HCT116 (cell line): ENCODE measurements at regions not wholly inside any gene's neighbourhood (a gene's known extent, or its start where the extent isn't known, plus 50 kb on each side); places are given as distances from the start of the nearest gene placed in this dataset.

ENCODE experiments used
- ATAC-seq: fragments of 200-7000 bp; cut with Tn5 transposase; 2 replicates; pipeline ENCODE4 v1.9.1; 2020; ENCODE audit warnings: mild to moderate bottlenecking, moderate library complexity
- BruUV-seq: library from RNA; stranded (reverse); fragments of 400-500 nt; replicated peaks from 2 replicates; lab custom pipeline; 2021; lab: Mats Ljungman, UMichigan
- CTCF ChIA-PET: fragments of 300-600 bp; sonication (Branson Sonifier 250); formaldehyde crosslinking; loops from one replicate; lab custom pipeline; 2021; ENCODE audit warnings: antibody characterized with exemption; lab: Charles Lee
- POLR2A ChIA-PET: fragments of 300-600, 350-600 bp; sonication (Branson Sonifier 250); formaldehyde crosslinking; loops from one replicate; lab custom pipeline; 2021; ENCODE audit warnings: antibody characterized with exemption; lab: Charles Lee
- RAD21 ChIA-PET, 2 experiments: fragments of 300-600 bp; sonication (Branson Sonifier 250); formaldehyde crosslinking; loops; one replicate each; lab custom pipeline; 2023; ENCODE audit warnings: low total read pairs in 2 of 2; ENCODE audit not compliant: uncharacterized antibody in 2 of 2, unreplicated experiment in 2 of 2, low non-redundant PET in 1 of 2; lab: Charles Lee
- DNase-seq: peaks from one replicate; pipeline ENCODE4 v3.0.0-alpha.2; 2010; ENCODE audit warnings: low read depth, low spot score
- H2AFZ ChIP-seq: fragments of 200-600 bp; shearing (Covaris generic), sonication (generic); 2 replicates; pipeline ENCODE4 v1.6.1; 2017; ENCODE audit warnings: low read depth, mixed run types, mixed read lengths, antibody characterized with exemption, low read length; ENCODE audit not compliant: poor library complexity, severe bottlenecking
- H3K27ac ChIP-seq: 2 replicates; pipeline ENCODE4 v1.5.1; 2012; ENCODE audit warnings: low read depth, low read length
- H3K27me3 ChIP-seq: fragments of 200-600 bp; sonication (generic); 2 replicates; pipeline ENCODE4 v1.6.1; 2016; ENCODE audit warnings: mixed run types, low read length, mixed read lengths; ENCODE audit not compliant: insufficient read depth
- H3K36me3 ChIP-seq, 2 experiments: fragments of 200-500 bp in 1 of 2; fragments of 200-600 bp in 1 of 2; sonication (Bioruptor generic) in 1 of 2; sonication (generic) in 1 of 2; 2 replicates each; pipeline versions ENCODE4 v1.5.1 to v1.6.1; 2014 to 2016; ENCODE audit warnings: low read length in 2 of 2, inconsistent platforms in 1 of 2, mixed read lengths in 1 of 2, mixed run types in 1 of 2; ENCODE audit not compliant: insufficient read depth in 2 of 2, control insufficient read depth in 1 of 2
- H3K4me1 ChIP-seq, 2 experiments: fragments of 200-600 bp in 1 of 2; sonication (generic) in 1 of 2; 2 replicates each; pipeline versions ENCODE4 v1.5.1 to v1.6.1; 2012 to 2017; ENCODE audit warnings: low read length in 2 of 2, inconsistent platforms in 1 of 2, mild to moderate bottlenecking in 1 of 2, mixed read lengths in 1 of 2, mixed run types in 1 of 2, moderate library complexity in 1 of 2; ENCODE audit not compliant: insufficient read depth in 2 of 2, control insufficient read depth in 1 of 2
- H3K4me2 ChIP-seq: fragments of 200-600 bp; sonication (generic); 2 replicates; pipeline ENCODE4 v1.6.1; 2017; ENCODE audit warnings: mixed run types, low read length, mixed read lengths
- H3K4me3 ChIP-seq, 2 experiments: fragments of 200-600 bp in 1 of 2; sonication (generic) in 1 of 2; replicated peaks in 1 of 2; 2 replicates each; pipeline ENCODE4 v1.5.1; 2011 to 2016; ENCODE audit warnings: low read length in 2 of 2, control low read depth in 1 of 2, low read depth in 1 of 2, mild to moderate bottlenecking in 1 of 2, mixed read lengths in 1 of 2, mixed run types in 1 of 2
- H3K79me2 ChIP-seq: fragments of 200-600 bp; sonication (generic); 2 replicates; pipeline ENCODE4 v1.6.1; 2017; ENCODE audit warnings: mild to moderate bottlenecking, mixed run types, low read length, moderate library complexity, mixed read lengths; ENCODE audit not compliant: insufficient read depth
- H3K9ac ChIP-seq: fragments of 200-600 bp; sonication (generic); 2 replicates; pipeline ENCODE4 v1.6.1; 2016; ENCODE audit warnings: low read length, mixed read lengths
- H3K9me2 ChIP-seq: fragments of 200-600 bp; sonication (generic), shearing (Covaris generic); 2 replicates; pipeline ENCODE4 v1.6.1; 2017; ENCODE audit warnings: mixed run types, mild to moderate bottlenecking, moderate library complexity; ENCODE audit not compliant: insufficient read depth
- H3K9me3 ChIP-seq, 2 experiments: fragments of 200-500 bp in 1 of 2; fragments of 200-600 bp in 1 of 2; sonication (Bioruptor generic) in 1 of 2; sonication (generic) in 1 of 2; 2 replicates each; pipeline ENCODE4 v1.6.1; 2014 to 2017; ENCODE audit warnings: low read length in 2 of 2, mixed read lengths in 2 of 2, inconsistent platforms in 1 of 2, low read depth in 1 of 2, mild to moderate bottlenecking in 1 of 2, mixed run types in 1 of 2, moderate library complexity in 1 of 2; ENCODE audit not compliant: control insufficient read depth in 1 of 2, insufficient read depth in 1 of 2
- H4K20me1 ChIP-seq: fragments of 200-600 bp; sonication (generic), shearing (Covaris generic); 2 replicates; pipeline ENCODE4 v1.6.1; 2017; ENCODE audit warnings: mixed run types, mild to moderate bottlenecking, moderate library complexity; ENCODE audit not compliant: insufficient read depth
- CBX3 ChIP-seq: IDR thresholded peaks from 2 replicates; pipeline ENCODE4 v1.6.1; 2012; ENCODE audit warnings: low read depth
- CEBPB ChIP-seq: IDR thresholded peaks from 2 replicates; pipeline ENCODE4 v1.6.1; 2012; ENCODE audit warnings: low read depth
- EGR1 ChIP-seq: IDR thresholded peaks from 2 replicates; pipeline ENCODE4 v1.6.1; 2012; ENCODE audit warnings: low read depth
- ELF1 ChIP-seq: IDR thresholded peaks from 2 replicates; pipeline ENCODE4 v1.6.1; 2012; ENCODE audit warnings: low read depth, borderline replicate concordance
- EZH2phosphoT487 ChIP-seq: fragments of 200-600 bp; IDR thresholded peaks from 2 replicates; pipeline ENCODE4 v1.6.1; 2018; ENCODE audit warnings: antibody characterized with exemption, borderline replicate concordance
- JUND ChIP-seq: IDR thresholded peaks from 2 replicates; pipeline ENCODE4 v1.6.1; 2012
- POLR2A ChIP-seq: IDR thresholded peaks from 2 replicates; pipeline ENCODE4 v1.7.0; 2011; ENCODE audit warnings: borderline replicate concordance; ENCODE audit not compliant: insufficient read depth, insufficient read length; ENCODE audit errors: extremely low read depth
- RAD21 ChIP-seq: IDR thresholded peaks from 2 replicates; pipeline ENCODE4 v1.6.1; 2012; ENCODE audit warnings: low read depth, mild to moderate bottlenecking
- SRF ChIP-seq: IDR thresholded peaks from 2 replicates; pipeline ENCODE4 v1.6.1; 2012; ENCODE audit warnings: low read depth
- ZBTB33 ChIP-seq: IDR thresholded peaks from 2 replicates; pipeline ENCODE4 v1.6.1; 2011; ENCODE audit warnings: mild to moderate bottlenecking, low read length, moderate library complexity; ENCODE audit not compliant: insufficient replicate concordance; ENCODE audit errors: extremely low read depth
- ZFX ChIP-seq: fragments of 450-650 bp; IDR thresholded peaks from 2 replicates; pipeline ENCODE4 v1.6.1; 2017
- ZNF274 ChIP-seq: fragments of 200-500 bp; sonication (Bioruptor generic); IDR thresholded peaks from 2 replicates; pipeline ENCODE4 v1.6.1; 2014; ENCODE audit warnings: mild to moderate bottlenecking, low read depth, low read length, inconsistent platforms
- intact Hi-C: fragments of 100-400 bp; cut with micrococcal nuclease; formaldehyde crosslinking; loops from 2 replicates; pipeline ENCODE4 v1.10.0; 2022
- TF ChIP-seq, protein P1 (sequence below): IDR thresholded peaks from 2 replicates; pipeline ENCODE4 v1.6.1; 2012
- TF ChIP-seq, protein P2 (sequence below): IDR thresholded peaks from 2 replicates; pipeline ENCODE4 v1.6.1; 2012; ENCODE audit warnings: low read depth
- TF ChIP-seq, protein P3 (sequence below): IDR thresholded peaks from 2 replicates; pipeline ENCODE4 v1.6.1; 2012

- Histone ChIP-seq H3K36me3 (no peaks in the 10 kb centered on the region), H3K79me2 (no peaks in the 10 kb centered on the region), H3K27ac (no peak overlapping the region), H3K9me2 (no peaks in the 10 kb centered on the region), H3K9me3 (no peaks in the 10 kb centered on the region), H3K4me1 (no peaks in the 10 kb centered on the region), H3K4me2 (no peak overlapping the region), H3K9ac (no peak overlapping the region), H4K20me1 (no peaks in the 10 kb centered on the region), H3K27me3 (no peaks in the 10 kb centered on the region), H2AFZ (no peak overlapping the region), H3K4me3 (no peak overlapping the region)
- POLR2A ChIA-PET, result no interaction called here
- DNase-seq (no peak), ATAC-seq (no peak)
- RAD21 ChIA-PET, result no interaction called here
- intact Hi-C loops, result no loop called here
- CTCF ChIA-PET, result no interaction called here
- TF ChIP-seq, protein P1, sequence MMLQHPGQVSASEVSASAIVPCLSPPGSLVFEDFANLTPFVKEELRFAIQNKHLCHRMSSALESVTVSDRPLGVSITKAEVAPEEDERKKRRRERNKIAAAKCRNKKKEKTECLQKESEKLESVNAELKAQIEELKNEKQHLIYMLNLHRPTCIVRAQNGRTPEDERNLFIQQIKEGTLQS, result no peak
- TF ChIP-seq RAD21 (no peak), JUND (no peak), ZNF274 (no peak), ZBTB33 (no peak), ZFX (no peak), EGR1 (no peak), EZH2phosphoT487 (no peak), CEBPB (no peak), POLR2A (no peak), ELF1 (no peak), CBX3 (no peak), SRF (no peak)
- TF ChIP-seq, protein P2, sequence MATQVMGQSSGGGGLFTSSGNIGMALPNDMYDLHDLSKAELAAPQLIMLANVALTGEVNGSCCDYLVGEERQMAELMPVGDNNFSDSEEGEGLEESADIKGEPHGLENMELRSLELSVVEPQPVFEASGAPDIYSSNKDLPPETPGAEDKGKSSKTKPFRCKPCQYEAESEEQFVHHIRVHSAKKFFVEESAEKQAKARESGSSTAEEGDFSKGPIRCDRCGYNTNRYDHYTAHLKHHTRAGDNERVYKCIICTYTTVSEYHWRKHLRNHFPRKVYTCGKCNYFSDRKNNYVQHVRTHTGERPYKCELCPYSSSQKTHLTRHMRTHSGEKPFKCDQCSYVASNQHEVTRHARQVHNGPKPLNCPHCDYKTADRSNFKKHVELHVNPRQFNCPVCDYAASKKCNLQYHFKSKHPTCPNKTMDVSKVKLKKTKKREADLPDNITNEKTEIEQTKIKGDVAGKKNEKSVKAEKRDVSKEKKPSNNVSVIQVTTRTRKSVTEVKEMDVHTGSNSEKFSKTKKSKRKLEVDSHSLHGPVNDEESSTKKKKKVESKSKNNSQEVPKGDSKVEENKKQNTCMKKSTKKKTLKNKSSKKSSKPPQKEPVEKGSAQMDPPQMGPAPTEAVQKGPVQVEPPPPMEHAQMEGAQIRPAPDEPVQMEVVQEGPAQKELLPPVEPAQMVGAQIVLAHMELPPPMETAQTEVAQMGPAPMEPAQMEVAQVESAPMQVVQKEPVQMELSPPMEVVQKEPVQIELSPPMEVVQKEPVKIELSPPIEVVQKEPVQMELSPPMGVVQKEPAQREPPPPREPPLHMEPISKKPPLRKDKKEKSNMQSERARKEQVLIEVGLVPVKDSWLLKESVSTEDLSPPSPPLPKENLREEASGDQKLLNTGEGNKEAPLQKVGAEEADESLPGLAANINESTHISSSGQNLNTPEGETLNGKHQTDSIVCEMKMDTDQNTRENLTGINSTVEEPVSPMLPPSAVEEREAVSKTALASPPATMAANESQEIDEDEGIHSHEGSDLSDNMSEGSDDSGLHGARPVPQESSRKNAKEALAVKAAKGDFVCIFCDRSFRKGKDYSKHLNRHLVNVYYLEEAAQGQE, result no peak
- TF ChIP-seq, protein P3, sequence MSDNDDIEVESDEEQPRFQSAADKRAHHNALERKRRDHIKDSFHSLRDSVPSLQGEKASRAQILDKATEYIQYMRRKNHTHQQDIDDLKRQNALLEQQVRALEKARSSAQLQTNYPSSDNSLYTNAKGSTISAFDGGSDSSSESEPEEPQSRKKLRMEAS, result no peak
- no TSS peak for BruUV-seq
Observed at GRCh38 chr1:191176131-191176530, 698.5 kb upstream of the BRINP3 start.
